Fibroblast of pulmonary artery (primary cell): ENCODE measurements at regions not wholly inside any gene's neighbourhood (a gene's known extent, or its start where the extent isn't known, plus 50 kb on each side); places are given as distances from the start of the nearest gene placed in this dataset.

ENCODE experiments used
- DNase-seq: peaks from one replicate; pipeline ENCODE4 v3.0.0-alpha.2; 2010; ENCODE audit warnings: low read depth
- H3K4me3 ChIP-seq: replicated peaks from 2 replicates; pipeline ENCODE4 v1.5.1; 2011; ENCODE audit warnings: low read depth, mild to moderate bottlenecking, control low read depth, low read length, moderate library complexity
- TF ChIP-seq, protein P1 (sequence below): IDR thresholded peaks from 2 replicates; pipeline ENCODE4 v1.5.1; 2011; ENCODE audit warnings: mild to moderate bottlenecking, control low read depth, low read length, inconsistent platforms; ENCODE audit errors: missing control alignments

DNA sequence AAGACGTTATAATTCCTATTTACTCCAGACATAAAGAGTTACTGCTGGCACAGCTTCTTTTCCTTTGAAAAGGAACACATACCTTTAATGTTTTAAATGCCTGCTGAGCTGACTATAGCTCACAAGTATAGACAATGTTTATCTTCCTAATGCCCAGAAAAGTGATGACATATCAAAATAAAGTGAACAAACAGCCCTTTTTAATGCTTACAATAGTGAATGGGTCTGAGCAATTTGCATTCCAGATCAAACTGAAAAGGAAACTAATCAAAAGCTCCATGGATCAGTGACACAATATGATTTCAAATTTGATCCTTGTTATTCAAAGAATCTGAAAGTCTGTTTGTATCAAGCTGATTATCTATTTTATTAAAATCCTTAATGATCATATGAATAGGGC, 233.6 kb upstream of the SEMA3E start:
- no peak for DNase-seq
- TF ChIP-seq, protein P1, sequence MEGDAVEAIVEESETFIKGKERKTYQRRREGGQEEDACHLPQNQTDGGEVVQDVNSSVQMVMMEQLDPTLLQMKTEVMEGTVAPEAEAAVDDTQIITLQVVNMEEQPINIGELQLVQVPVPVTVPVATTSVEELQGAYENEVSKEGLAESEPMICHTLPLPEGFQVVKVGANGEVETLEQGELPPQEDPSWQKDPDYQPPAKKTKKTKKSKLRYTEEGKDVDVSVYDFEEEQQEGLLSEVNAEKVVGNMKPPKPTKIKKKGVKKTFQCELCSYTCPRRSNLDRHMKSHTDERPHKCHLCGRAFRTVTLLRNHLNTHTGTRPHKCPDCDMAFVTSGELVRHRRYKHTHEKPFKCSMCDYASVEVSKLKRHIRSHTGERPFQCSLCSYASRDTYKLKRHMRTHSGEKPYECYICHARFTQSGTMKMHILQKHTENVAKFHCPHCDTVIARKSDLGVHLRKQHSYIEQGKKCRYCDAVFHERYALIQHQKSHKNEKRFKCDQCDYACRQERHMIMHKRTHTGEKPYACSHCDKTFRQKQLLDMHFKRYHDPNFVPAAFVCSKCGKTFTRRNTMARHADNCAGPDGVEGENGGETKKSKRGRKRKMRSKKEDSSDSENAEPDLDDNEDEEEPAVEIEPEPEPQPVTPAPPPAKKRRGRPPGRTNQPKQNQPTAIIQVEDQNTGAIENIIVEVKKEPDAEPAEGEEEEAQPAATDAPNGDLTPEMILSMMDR = no peak
- H3K4me3 ChIP-seq = no peak overlapping the region

DNA sequence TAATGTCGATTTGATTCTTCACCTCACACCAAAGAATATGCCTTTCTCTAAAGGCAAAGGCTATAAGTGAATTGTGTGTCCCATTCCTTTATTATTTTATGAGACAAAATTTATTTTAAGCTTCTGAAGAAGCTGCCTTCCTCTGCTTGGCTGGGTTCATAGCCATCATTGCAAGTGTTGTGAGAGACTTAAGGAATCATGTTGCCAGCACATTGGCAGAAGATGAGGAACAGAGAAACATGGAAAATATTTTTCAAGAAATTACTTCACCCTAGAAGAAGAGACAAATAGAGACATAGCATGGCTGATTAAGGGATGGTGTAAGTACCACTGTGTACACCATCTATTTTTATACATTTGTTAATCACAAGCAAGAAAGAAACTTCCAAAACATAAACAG, 230.1 kb upstream of the SEMA3E start:
- no peak overlapping the region for H3K4me3 ChIP-seq
- TF ChIP-seq, protein P1 = no peak

DNA sequence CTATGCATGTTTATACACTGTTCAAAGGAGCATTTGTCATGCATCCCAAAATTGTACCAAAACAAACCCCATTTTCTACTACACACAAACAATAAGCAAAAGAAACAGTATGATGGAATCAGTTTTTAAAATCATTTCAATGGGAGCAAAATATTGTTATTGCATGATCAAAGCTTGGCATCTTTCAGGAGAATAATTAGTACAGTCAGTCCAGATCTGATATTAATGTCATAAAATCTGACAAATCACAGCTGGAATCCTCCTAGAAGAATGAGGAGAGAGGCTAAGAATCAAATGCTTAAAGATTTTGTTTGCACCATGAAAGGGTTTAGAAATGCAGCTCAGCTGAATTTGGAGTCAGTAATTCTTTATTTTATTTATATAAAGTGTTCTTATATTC, 229.7 kb upstream of the SEMA3E start:
- no peak overlapping the region for H3K4me3 ChIP-seq
- TF ChIP-seq, protein P1 = no peak
- DNase-seq = no peak

More for the DNA sequence above, 230.1 kb upstream of the SEMA3E start:
- DNase-seq = no peak

DNA sequence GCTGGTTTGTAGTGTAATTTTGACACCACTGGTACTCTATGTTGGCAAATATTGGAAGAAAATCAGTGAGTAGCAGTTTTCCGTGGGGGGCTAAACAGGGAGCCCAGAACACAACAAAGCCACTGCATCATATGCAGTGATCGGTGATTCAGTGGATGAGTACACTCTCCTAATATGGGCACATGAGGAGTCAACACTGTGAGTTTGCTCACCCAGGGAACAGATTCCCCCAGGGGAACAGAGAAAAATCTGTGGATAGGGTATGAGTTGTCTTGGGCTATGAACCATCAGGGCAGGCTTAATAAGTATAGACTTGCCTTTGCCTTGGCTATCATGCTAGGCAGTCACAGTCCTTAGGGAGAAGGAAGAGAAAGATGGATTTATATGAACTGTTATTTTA, 227.7 kb upstream of the SEMA3E start:
- peak; percentile 44 for DNase-seq
- TF ChIP-seq, protein P1 = no peak
- H3K4me3 ChIP-seq = no peak overlapping the region

DNA sequence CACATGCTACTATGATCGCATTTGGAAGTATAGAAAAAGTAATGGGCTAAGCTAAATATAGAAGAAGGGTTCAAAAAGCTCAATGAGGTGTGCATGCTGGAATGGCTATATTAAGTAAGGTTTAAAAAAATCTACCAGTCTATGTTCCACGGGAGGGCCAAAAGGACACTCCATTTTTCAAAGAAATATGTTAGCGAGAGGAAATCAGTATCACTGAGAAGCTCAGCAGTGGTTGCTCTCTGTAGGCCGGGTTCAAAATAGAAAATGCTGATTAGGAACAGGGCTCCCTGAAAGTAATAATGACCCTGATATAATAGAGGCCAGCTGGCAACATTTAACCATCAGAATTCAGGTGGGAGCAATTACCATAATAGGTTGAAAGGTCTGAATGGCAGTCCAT, 224.5 kb upstream of the SEMA3E start:
- no peak for DNase-seq
- H3K4me3 ChIP-seq = no peak overlapping the region
- TF ChIP-seq, protein P1 = no peak

DNA sequence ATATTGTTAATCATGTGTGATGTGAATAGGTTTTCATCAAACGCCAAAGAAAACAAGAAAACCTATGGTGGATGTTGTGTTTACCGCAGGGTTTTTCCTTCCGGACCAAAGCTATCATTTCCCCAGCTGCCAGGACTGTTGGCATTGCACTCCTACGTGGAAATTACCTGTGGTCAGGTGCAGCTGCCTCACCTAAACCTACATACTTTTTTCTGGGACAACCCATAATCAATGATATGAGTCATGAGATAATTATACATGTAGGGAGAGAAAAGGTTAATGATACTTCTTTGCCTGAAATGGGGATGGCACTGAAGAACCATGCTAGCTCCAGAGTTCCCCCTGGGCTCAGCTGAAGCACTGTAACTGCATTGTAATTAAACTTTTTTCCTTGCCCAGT, 223.6 kb upstream of the SEMA3E start:
- no peak overlapping the region for H3K4me3 ChIP-seq
- TF ChIP-seq, protein P1 = no peak
- DNase-seq = no peak

DNA sequence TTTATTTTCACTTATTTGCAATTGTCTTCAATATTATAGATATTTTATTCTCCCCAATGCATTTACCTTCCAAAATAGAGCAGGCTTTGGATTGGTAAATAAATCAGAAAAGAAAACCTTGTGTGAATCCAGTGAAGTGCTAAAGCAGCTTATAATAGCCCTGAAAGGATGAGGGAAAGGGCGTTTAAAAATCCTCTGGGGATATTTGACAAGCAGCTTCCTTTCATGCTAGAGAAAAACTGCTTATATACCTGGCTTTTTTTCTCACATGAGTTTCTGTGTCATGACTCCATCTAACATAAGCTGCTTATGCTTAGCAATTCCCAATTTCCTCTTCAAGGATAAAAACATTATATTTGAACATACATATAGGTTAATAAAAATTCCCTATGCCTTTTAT, 221.6 kb upstream of the SEMA3E start:
- TF ChIP-seq, protein P1 = no peak
- H3K4me3 ChIP-seq = no peak overlapping the region
- DNase-seq = no peak
